Stomach (tissue), 8 donors: ENCODE measurements at regions not wholly inside any gene's neighbourhood (a gene's known extent, or its start where the extent isn't known, plus 50 kb on each side); places are given as distances from the start of the nearest gene placed in this dataset.

ENCODE experiments used
- DNase-seq, 2 donors: peaks; one replicate each; pipeline versions ENCODE4 v3.0.0 to v3.0.0-alpha.2; 2013 to 2019
- H3K27ac ChIP-seq, 5 donors: fragments of 200-600 bp in 4 of 5; sonication (generic) in 4 of 5; one replicate each; pipeline ENCODE4 v1.5.1; 2013 to 2019; ENCODE audit warnings: mild to moderate bottlenecking in 1 of 5, moderate library complexity in 1 of 5
- H3K27me3 ChIP-seq, 3 donors: fragments of 200-600 bp; sonication (generic); one replicate each; pipeline ENCODE4 v1.5.1; 2017 to 2019; ENCODE audit warnings: mixed run types in 1 of 3
- H3K36me3 ChIP-seq, 4 donors: fragments of 200-600 bp; sonication (generic); 1 replicate in 3 of 4; 2 replicates in 1 of 4; pipeline ENCODE4 v1.5.1; 2016 to 2019
- H3K4me1 ChIP-seq, 4 donors: fragments of 200-600 bp; sonication (generic); one replicate each; pipeline ENCODE4 v1.5.1; 2016 to 2019
- H3K4me3 ChIP-seq, 4 donors: fragments of 200-600 bp; sonication (generic) in 3 of 4; one replicate each; pipeline ENCODE4 v1.5.1; 2016 to 2019; ENCODE audit warnings: mild to moderate bottlenecking in 1 of 4
- H3K9me3 ChIP-seq, 4 donors: fragments of 200-600 bp; sonication (generic); one replicate each; pipeline ENCODE4 v1.5.1; 2016 to 2019
- CTCF ChIP-seq, 7 experiments: fragments of 450-650 bp in 4 of 7; fragments of 200-600 bp in 3 of 7; sonication (generic) in 3 of 7; IDR thresholded peaks; one replicate each; pipeline ENCODE4 v1.5.1; 2016 to 2019; ENCODE audit warnings: antibody characterized with exemption in 7 of 7, control low read depth in 2 of 7, mild to moderate bottlenecking in 1 of 7
- EP300 ChIP-seq: sonication (generic); formaldehyde crosslinking; IDR thresholded peaks from one replicate; pipeline ENCODE4 v1.6.1; 2017; ENCODE audit warnings: antibody characterized with exemption
- POLR2A ChIP-seq, 4 donors: fragments of 450-650 bp; IDR thresholded peaks; one replicate each; pipeline ENCODE4 v1.6.1; 2016; ENCODE audit warnings: antibody characterized with exemption in 4 of 4, control low read depth in 2 of 4, mild to moderate bottlenecking in 1 of 4, moderate library complexity in 1 of 4
- POLR2AphosphoS5 ChIP-seq, 3 donors: sonication (generic); formaldehyde crosslinking; IDR thresholded peaks; one replicate each; pipeline ENCODE4 v1.6.1; 2016; ENCODE audit warnings: antibody characterized with exemption in 3 of 3
- WGBS, 5 donors: extraction: QIAGEN DNeasy Blood & Tissue Kit in 3 of 5; methylation state at CpG; one replicate each; pipeline versions ENCODE4 v1.1.5 to v1.1.7; 2013 to 2018; 5-methylcytosine and 5-hydroxymethylcytosine counted together
- intact Hi-C: fragments of 100-400 bp; cut with DNase I; formaldehyde crosslinking; loops from one replicate; pipeline ENCODE4 v1.15.1; 2023; ENCODE audit warnings: low total_unique reads
- donor health status: healthy with polysubstance abuse.
- donor health status: Bipolar disorder and iron deficiency.
- donor health status: healthy.

- no peak for DNase-seq
- no peaks in the 10 kb centered on the region for H3K9me3 ChIP-seq
- intact Hi-C loops: no loop called here
- 81 to 92% (median 88%) methylated on average over 2 of the region's 2 CpGs for WGBS, 5 donors
- H3K4me1 ChIP-seq: no peaks in the 10 kb centered on the region
- H3K27me3 ChIP-seq: no peaks in the 10 kb centered on the region
- no peaks in the 10 kb centered on the region for H3K36me3 ChIP-seq
- H3K27ac ChIP-seq: no peak overlapping the region
- no peak overlapping the region for H3K4me3 ChIP-seq
- TF ChIP-seq EP300 (no peak), POLR2A (IDR thresholded peaks at IDR 0.05) (no peak), POLR2AphosphoS5 (IDR thresholded peaks at IDR 0.05) (no peak), CTCF (IDR thresholded peaks at IDR 0.05) (no peak)
Observed at GRCh38 chrX:7641141-7641540, 201.8 kb upstream of the VCX start.

GRCh38 chrX:7640392-7640791 is 202.6 kb upstream of the VCX start:
- Histone ChIP-seq H3K36me3 (no peaks in the 10 kb centered on the region), H3K27me3 (no peaks in the 10 kb centered on the region), H3K4me1 (no peaks in the 10 kb centered on the region), H3K9me3 (no peaks in the 10 kb centered on the region), H3K4me3 (no peak overlapping the region), H3K27ac (no peak overlapping the region)
- WGBS, 5 donors: 49 to 60% (median 51%) methylated on average over 2 of the region's 2 CpGs
- no peak for TF ChIP-seq EP300
- TF ChIP-seq POLR2AphosphoS5 (IDR thresholded peaks at IDR 0.05): no peak
- no peak for TF ChIP-seq POLR2A (IDR thresholded peaks at IDR 0.05)
- TF ChIP-seq CTCF (IDR thresholded peaks at IDR 0.05): no peak
- no peak for DNase-seq
- intact Hi-C loops: no loop called here

- TF ChIP-seq EP300 (no peak), POLR2A (IDR thresholded peaks at IDR 0.05) (no peak), POLR2AphosphoS5 (IDR thresholded peaks at IDR 0.05) (no peak), CTCF (IDR thresholded peaks at IDR 0.05) (no peak)
- Histone ChIP-seq H3K27ac (no peak overlapping the region), H3K4me1 (no peaks in the 10 kb centered on the region), H3K36me3 (no peaks in the 10 kb centered on the region), H3K9me3 (peaks cover 0 to 5% (median 1%) of the 10 kb centered on the region in 4 donors), H3K4me3 (no peak overlapping the region), H3K27me3 (no peaks in the 10 kb centered on the region)
- WGBS, 5 donors: 80 to 96% (median 89%) methylated on average over 7 of the region's 7 CpGs
- intact Hi-C loops: no loop called here
- DNase-seq: no peak
Observed at GRCh38 chrX:7638078-7638710, 204.8 kb upstream of the VCX start.

GRCh38 chrX:7637066-7637465 is 205.9 kb upstream of the VCX start:
- Histone ChIP-seq H3K4me1 (no peaks in the 10 kb centered on the region), H3K4me3 (no peak overlapping the region), H3K27ac (no peak overlapping the region), H3K36me3 (no peaks in the 10 kb centered on the region), H3K9me3 (peaks cover 0 to 16% (median 5%) of the 10 kb centered on the region in 4 donors), H3K27me3 (no peaks in the 10 kb centered on the region)
- DNase-seq: no peak
- TF ChIP-seq CTCF (IDR thresholded peaks at IDR 0.05) (no peak), EP300 (no peak), POLR2A (IDR thresholded peaks at IDR 0.05) (no peak), POLR2AphosphoS5 (IDR thresholded peaks at IDR 0.05) (no peak)
- WGBS, 5 donors: 46 to 72% (median 61%) methylated on average over 3 of the region's 3 CpGs
- intact Hi-C loops: no loop called here
